GM23338 (cell line): ENCODE measurements at regions not wholly inside any gene's neighbourhood (a gene's known extent, or its start where the extent isn't known, plus 50 kb on each side); places are given as distances from the start of the nearest gene placed in this dataset.

ENCODE experiments used
- ATAC-seq: fragments of 200-7000 bp; cut with Tn5 transposase; 3 replicates; pipeline ENCODE4 v1.9.1; 2020
- DNase-seq: peaks from one replicate; pipeline ENCODE4 v3.0.0-alpha.2; 2015; ENCODE audit warnings: low spot score
- H2AFZ ChIP-seq: fragments of 200-600 bp; sonication (generic); 2 replicates; pipeline ENCODE4 v1.8.0; 2016; ENCODE audit warnings: antibody characterized with exemption, mild to moderate bottlenecking, moderate library complexity
- H3F3A ChIP-seq: fragments of 200-600 bp; sonication (generic); replicated peaks from 2 replicates; pipeline ENCODE4 v1.8.0; 2017; ENCODE audit warnings: antibody characterized with exemption, mixed run types, low read depth
- H3K27ac ChIP-seq: fragments of 200-600 bp; sonication (generic); 2 replicates; pipeline ENCODE4 v1.6.1; 2016; ENCODE audit warnings: low read depth
- H3K27me3 ChIP-seq: fragments of 200-600 bp; sonication (generic); 2 replicates; pipeline ENCODE4 v1.8.0; 2016; ENCODE audit warnings: mild to moderate bottlenecking, mixed run types, moderate library complexity; ENCODE audit not compliant: insufficient read depth
- H3K36me3 ChIP-seq: fragments of 200-600 bp; sonication (generic); 2 replicates; pipeline ENCODE4 v1.8.0; 2016; ENCODE audit warnings: mild to moderate bottlenecking; ENCODE audit not compliant: insufficient read depth
- H3K4me1 ChIP-seq: fragments of 200-600 bp; sonication (generic); 2 replicates; pipeline ENCODE4 v1.8.0; 2016; ENCODE audit warnings: mild to moderate bottlenecking, moderate library complexity; ENCODE audit not compliant: insufficient read depth
- H3K4me2 ChIP-seq: fragments of 200-600 bp; sonication (generic); 2 replicates; pipeline ENCODE4 v1.7.1; 2017; ENCODE audit warnings: mixed run types
- H3K4me3 ChIP-seq: fragments of 200-600 bp; sonication (generic); 2 replicates; pipeline ENCODE4 v1.6.1; 2016; ENCODE audit warnings: mixed run types
- H3K79me2 ChIP-seq: fragments of 200-600 bp; sonication (generic); replicated peaks from 2 replicates; pipeline ENCODE4 v1.8.0; 2017; ENCODE audit warnings: mild to moderate bottlenecking; ENCODE audit not compliant: insufficient read depth
- H3K9me2 ChIP-seq: fragments of 200-600 bp; sonication (generic); 2 replicates; pipeline ENCODE4 v1.8.0; 2017; ENCODE audit not compliant: insufficient read depth
- H4K20me1 ChIP-seq: fragments of 200-600 bp; sonication (generic); replicated peaks from 2 replicates; pipeline ENCODE4 v1.8.0; 2017; ENCODE audit warnings: mild to moderate bottlenecking; ENCODE audit not compliant: insufficient read depth
- H3K27ac Mint-ChIP-seq: 2 replicates; pipeline ENCODE4 v1.8.0; 2020; ENCODE audit warnings: inconsistent platforms, mild to moderate bottlenecking, moderate library complexity, mixed read lengths
- H3K27me3 Mint-ChIP-seq: 3 replicates; pipeline ENCODE4 v1.8.0; 2022; ENCODE audit warnings: low read depth, mild to moderate bottlenecking, moderate library complexity, mixed read lengths, inconsistent platforms; ENCODE audit not compliant: insufficient read depth, poor library complexity
- H3K36me3 Mint-ChIP-seq: 3 replicates; pipeline ENCODE4 v1.8.0; 2021; ENCODE audit warnings: low read depth, mild to moderate bottlenecking, inconsistent platforms, moderate library complexity, mixed read lengths
- H3K4me1 Mint-ChIP-seq: 3 replicates; pipeline ENCODE4 v1.8.0; 2020; ENCODE audit warnings: mild to moderate bottlenecking, inconsistent platforms, mixed read lengths
- H3K4me3 Mint-ChIP-seq: 3 replicates; pipeline ENCODE4 v1.8.0; 2021; ENCODE audit warnings: moderate library complexity, mild to moderate bottlenecking, inconsistent platforms, mixed read lengths
- H3K9me3 Mint-ChIP-seq: 3 replicates; pipeline ENCODE4 v1.8.0; 2020; ENCODE audit warnings: moderate library complexity, mild to moderate bottlenecking, inconsistent platforms, mixed read lengths
- ETS1 ChIP-seq: IDR thresholded peaks from 2 replicates; pipeline ENCODE4 v1.6.1; 2016; ENCODE audit warnings: antibody characterized with exemption
- EZH2 ChIP-seq: fragments of 200-600 bp; sonication (generic); IDR thresholded peaks from one replicate; pipeline ENCODE4 v1.8.0; 2017; ENCODE audit warnings: antibody characterized with exemption, mild to moderate bottlenecking, low read depth; ENCODE audit not compliant: unreplicated experiment
- JUNB ChIP-seq: IDR thresholded peaks from one replicate; pipeline ENCODE4 v1.6.1; 2016; ENCODE audit warnings: antibody characterized with exemption; ENCODE audit not compliant: unreplicated experiment
- NANOG ChIP-seq: IDR thresholded peaks from 2 replicates; pipeline ENCODE4 v1.6.1; 2016; ENCODE audit warnings: antibody characterized with exemption, borderline replicate concordance
- STAT1 ChIP-seq: IDR thresholded peaks from one replicate; pipeline ENCODE4 v1.6.1; 2016; ENCODE audit warnings: antibody characterized with exemption; ENCODE audit not compliant: unreplicated experiment
- ZNF114 ChIP-seq: fragments of 250-450 bp; sonication (Bioruptor Pico); IDR thresholded peaks from 2 replicates; pipeline ENCODE4 v1.5.0; 2020; ENCODE audit warnings: mild to moderate bottlenecking, moderate library complexity
- ZNF331 ChIP-seq: fragments of 250-450 bp; sonication (Bioruptor Pico); IDR thresholded peaks from 2 replicates; pipeline ENCODE4 v1.5.0; 2020; ENCODE audit warnings: low read depth, mild to moderate bottlenecking, moderate library complexity
- TF ChIP-seq, protein P1 (sequence below): fragments of 250-450 bp; sonication (Bioruptor Pico); IDR thresholded peaks from 2 replicates; pipeline ENCODE4 v1.5.0; 2020; ENCODE audit warnings: mild to moderate bottlenecking, moderate library complexity
- TF ChIP-seq, protein P2 (sequence below): IDR thresholded peaks from one replicate; pipeline ENCODE4 v1.6.1; 2018; ENCODE audit warnings: antibody characterized with exemption; ENCODE audit not compliant: unreplicated experiment

DNA sequence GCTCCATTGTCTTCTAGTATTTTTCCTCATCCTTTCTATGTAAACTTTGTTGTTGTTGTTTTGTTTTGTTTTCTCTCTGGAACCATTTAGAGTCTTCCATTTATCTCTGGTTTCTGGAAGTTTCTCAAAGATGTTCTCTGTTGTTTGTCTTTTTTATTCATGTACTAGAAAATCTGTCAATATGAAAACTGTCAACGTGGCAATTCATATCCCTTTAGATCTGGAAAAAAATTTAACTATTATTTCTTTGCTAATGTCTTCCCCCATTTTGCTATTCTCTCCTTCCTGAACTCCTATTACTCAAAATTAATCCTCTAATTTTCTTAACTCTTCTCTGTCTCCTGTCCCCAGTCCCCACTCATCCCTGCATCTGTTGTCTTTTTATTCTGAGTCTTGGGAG, 55.9 kb upstream of the LRRN2 start:
- Mint-ChIP-seq H3K4me1 (peaks cover 2% of the 10 kb centered on the region; the same call in 2 of the 3 replicates), H3K27ac (no peak overlapping the region), H3K27me3 (peaks cover 4% of the 10 kb centered on the region), H3K9me3 (peaks cover 16% of the 10 kb centered on the region; the same call in 2 of the 3 replicates), H3K4me3 (no peak overlapping the region), H3K36me3 (peaks cover 2% of the 10 kb centered on the region; the same call in 1 of the 3 replicates)
- Histone ChIP-seq H3K36me3 (no peaks in the 10 kb centered on the region; the same call in 1 of the 2 replicates), H3K4me2 (no peak overlapping the region), H3K9me2 (no peaks in the 10 kb centered on the region), H2AFZ (no peak overlapping the region), H3K27ac (no peak overlapping the region), H3K4me3 (no peak overlapping the region), H3K27me3 (no peaks in the 10 kb centered on the region), H3F3A (no peaks in the 10 kb centered on the region), H4K20me1 (no peaks in the 10 kb centered on the region), H3K79me2 (no peaks in the 10 kb centered on the region), H3K4me1 (no peaks in the 10 kb centered on the region)
- ATAC-seq (no peak), DNase-seq (no peak)
- TF ChIP-seq ZNF331 (CRISPR knock-in tag) = no peak
- TF ChIP-seq ETS1 = no peak
- no peak for TF ChIP-seq JUNB
- no peak for TF ChIP-seq NANOG
- no peak for TF ChIP-seq STAT1

DNA sequence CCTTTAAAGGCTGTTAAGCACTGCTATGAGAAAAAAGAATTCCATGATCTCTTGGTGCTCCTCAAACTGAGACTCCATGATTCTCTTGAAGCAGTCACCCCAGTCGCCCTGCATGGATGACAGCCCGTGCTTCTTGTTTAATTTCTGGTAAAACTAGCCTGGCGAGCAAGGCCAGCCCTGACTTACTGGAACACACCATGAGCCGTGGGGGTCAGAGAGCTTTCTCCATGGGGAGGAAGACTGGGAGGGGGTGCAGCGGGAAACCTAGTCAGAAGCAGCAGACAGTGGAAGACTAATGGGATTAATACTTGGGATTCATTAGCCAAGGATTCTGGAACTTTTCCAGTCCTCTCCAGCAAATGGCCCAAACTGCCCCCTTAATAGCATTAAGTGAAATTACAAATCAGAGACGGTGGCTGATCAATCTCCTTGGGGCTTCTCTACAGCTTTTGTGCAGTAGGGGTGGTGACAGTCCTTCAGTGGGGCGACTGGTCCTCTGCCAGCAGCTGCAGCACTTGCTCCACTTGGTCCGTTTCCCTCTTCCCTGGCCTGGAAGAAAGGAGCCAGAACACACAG, 57.2 kb upstream of the LRRN2 start:
- ATAC-seq (no peak), DNase-seq (no peak)
- Histone ChIP-seq H4K20me1 (no peaks in the 10 kb centered on the region), H2AFZ (no peak overlapping the region), H3K36me3 (no peaks in the 10 kb centered on the region; the same call in 1 of the 2 replicates), H3F3A (no peaks in the 10 kb centered on the region), H3K4me2 (no peak overlapping the region), H3K4me3 (no peak overlapping the region), H3K27me3 (no peaks in the 10 kb centered on the region), H3K27ac (no peak overlapping the region), H3K9me2 (no peaks in the 10 kb centered on the region), H3K4me1 (no peaks in the 10 kb centered on the region), H3K79me2 (no peaks in the 10 kb centered on the region)
- H3K4me3 Mint-ChIP-seq = no peak overlapping the region
- H3K9me3 Mint-ChIP-seq = peaks cover 14% of the 10 kb centered on the region; the same call in 2 of the 3 replicates
- H3K27me3 Mint-ChIP-seq = peaks cover 5% of the 10 kb centered on the region
- TF ChIP-seq ZNF114 (CRISPR knock-in tag) (no peak), NANOG (no peak), JUNB (no peak), EZH2 (no peak), ZNF331 (CRISPR knock-in tag) (no peak)
- TF ChIP-seq, protein P1, sequence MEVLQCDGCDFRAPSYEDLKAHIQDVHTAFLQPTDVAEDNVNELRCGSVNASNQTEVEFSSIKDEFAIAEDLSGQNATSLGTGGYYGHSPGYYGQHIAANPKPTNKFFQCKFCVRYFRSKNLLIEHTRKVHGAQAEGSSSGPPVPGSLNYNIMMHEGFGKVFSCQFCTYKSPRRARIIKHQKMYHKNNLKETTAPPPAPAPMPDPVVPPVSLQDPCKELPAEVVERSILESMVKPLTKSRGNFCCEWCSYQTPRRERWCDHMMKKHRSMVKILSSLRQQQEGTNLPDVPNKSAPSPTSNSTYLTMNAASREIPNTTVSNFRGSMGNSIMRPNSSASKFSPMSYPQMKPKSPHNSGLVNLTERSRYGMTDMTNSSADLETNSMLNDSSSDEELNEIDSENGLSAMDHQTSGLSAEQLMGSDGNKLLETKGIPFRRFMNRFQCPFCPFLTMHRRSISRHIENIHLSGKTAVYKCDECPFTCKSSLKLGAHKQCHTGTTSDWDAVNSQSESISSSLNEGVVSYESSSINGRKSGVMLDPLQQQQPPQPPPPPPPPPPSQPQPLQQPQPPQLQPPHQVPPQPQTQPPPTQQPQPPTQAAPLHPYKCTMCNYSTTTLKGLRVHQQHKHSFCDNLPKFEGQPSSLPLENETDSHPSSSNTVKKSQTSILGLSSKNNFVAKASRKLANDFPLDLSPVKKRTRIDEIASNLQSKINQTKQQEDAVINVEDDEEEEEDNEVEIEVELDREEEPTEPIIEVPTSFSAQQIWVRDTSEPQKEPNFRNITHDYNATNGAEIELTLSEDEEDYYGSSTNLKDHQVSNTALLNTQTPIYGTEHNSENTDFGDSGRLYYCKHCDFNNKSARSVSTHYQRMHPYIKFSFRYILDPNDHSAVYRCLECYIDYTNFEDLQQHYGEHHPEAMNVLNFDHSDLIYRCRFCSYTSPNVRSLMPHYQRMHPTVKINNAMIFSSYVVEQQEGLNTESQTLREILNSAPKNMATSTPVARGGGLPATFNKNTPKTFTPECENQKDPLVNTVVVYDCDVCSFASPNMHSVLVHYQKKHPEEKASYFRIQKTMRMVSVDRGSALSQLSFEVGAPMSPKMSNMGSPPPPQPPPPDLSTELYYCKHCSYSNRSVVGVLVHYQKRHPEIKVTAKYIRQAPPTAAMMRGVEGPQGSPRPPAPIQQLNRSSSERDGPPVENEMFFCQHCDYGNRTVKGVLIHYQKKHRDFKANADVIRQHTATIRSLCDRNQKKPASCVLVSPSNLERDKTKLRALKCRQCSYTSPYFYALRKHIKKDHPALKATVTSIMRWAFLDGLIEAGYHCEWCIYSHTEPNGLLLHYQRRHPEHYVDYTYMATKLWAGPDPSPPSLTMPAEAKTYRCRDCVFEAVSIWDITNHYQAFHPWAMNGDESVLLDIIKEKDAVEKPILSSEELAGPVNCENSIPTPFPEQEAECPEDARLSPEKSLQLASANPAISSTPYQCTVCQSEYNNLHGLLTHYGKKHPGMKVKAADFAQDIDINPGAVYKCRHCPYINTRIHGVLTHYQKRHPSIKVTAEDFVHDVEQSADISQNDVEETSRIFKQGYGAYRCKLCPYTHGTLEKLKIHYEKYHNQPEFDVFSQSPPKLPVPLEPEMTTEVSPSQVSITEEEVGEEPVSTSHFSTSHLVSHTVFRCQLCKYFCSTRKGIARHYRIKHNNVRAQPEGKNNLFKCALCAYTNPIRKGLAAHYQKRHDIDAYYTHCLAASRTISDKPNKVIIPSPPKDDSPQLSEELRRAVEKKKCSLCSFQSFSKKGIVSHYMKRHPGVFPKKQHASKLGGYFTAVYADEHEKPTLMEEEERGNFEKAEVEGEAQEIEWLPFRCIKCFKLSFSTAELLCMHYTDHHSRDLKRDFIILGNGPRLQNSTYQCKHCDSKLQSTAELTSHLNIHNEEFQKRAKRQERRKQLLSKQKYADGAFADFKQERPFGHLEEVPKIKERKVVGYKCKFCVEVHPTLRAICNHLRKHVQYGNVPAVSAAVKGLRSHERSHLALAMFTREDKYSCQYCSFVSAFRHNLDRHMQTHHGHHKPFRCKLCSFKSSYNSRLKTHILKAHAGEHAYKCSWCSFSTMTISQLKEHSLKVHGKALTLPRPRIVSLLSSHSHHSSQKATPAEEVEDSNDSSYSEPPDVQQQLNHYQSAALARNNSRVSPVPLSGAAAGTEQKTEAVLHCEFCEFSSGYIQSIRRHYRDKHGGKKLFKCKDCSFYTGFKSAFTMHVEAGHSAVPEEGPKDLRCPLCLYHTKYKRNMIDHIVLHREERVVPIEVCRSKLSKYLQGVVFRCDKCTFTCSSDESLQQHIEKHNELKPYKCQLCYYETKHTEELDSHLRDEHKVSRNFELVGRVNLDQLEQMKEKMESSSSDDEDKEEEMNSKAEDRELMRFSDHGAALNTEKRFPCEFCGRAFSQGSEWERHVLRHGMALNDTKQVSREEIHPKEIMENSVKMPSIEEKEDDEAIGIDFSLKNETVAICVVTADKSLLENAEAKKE = no peak
- TF ChIP-seq, protein P2, sequence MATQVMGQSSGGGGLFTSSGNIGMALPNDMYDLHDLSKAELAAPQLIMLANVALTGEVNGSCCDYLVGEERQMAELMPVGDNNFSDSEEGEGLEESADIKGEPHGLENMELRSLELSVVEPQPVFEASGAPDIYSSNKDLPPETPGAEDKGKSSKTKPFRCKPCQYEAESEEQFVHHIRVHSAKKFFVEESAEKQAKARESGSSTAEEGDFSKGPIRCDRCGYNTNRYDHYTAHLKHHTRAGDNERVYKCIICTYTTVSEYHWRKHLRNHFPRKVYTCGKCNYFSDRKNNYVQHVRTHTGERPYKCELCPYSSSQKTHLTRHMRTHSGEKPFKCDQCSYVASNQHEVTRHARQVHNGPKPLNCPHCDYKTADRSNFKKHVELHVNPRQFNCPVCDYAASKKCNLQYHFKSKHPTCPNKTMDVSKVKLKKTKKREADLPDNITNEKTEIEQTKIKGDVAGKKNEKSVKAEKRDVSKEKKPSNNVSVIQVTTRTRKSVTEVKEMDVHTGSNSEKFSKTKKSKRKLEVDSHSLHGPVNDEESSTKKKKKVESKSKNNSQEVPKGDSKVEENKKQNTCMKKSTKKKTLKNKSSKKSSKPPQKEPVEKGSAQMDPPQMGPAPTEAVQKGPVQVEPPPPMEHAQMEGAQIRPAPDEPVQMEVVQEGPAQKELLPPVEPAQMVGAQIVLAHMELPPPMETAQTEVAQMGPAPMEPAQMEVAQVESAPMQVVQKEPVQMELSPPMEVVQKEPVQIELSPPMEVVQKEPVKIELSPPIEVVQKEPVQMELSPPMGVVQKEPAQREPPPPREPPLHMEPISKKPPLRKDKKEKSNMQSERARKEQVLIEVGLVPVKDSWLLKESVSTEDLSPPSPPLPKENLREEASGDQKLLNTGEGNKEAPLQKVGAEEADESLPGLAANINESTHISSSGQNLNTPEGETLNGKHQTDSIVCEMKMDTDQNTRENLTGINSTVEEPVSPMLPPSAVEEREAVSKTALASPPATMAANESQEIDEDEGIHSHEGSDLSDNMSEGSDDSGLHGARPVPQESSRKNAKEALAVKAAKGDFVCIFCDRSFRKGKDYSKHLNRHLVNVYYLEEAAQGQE = no peak
- H3K36me3 Mint-ChIP-seq = peaks cover 2% of the 10 kb centered on the region; the same call in 1 of the 3 replicates
- no peak overlapping the region for H3K27ac Mint-ChIP-seq
- H3K4me1 Mint-ChIP-seq = peaks cover 4% of the 10 kb centered on the region; the same call in 2 of the 3 replicates
